Body of pancreas (tissue), 4 donors: ENCODE measurements at regions not wholly inside any gene's neighbourhood (a gene's known extent, or its start where the extent isn't known, plus 50 kb on each side); places are given as distances from the start of the nearest gene placed in this dataset.

Experiments used
- POLR2A ChIP-seq, 3 donors: fragments of 450-650 bp; IDR thresholded peaks; one replicate each; pipeline ENCODE4 v1.6.1; 2016; ENCODE audit warnings: antibody characterized with exemption in 3 of 3, mild to moderate bottlenecking in 2 of 3
- TF ChIP-seq, protein P1 (sequence below), 7 experiments: fragments of 450-650 bp in 4 of 7; fragments of 200-600 bp in 3 of 7; sonication (generic) in 3 of 7; IDR thresholded peaks; one replicate each; pipeline ENCODE4 v1.5.1; 2016 to 2019; ENCODE audit warnings: antibody characterized with exemption in 7 of 7

DNA sequence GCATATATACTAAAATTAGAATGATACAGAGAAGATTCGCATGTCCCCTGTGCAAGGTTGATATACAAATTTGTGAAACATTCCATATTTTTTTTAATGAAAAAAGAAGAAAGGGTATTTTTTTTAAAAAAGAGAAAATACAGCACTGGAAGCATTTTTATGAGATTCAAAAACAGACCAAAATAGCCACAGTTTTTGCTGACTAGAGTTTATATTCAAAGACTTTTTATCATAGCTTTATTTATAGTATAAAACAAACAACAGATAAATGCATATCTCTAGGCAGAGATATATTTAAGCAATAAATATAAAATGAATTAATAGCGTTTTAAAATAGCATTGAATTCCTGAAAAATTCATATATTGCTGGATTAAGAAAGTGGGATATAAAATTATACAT, 436.5 kb upstream of the ACVR2A start:
- TF ChIP-seq, protein P1, sequence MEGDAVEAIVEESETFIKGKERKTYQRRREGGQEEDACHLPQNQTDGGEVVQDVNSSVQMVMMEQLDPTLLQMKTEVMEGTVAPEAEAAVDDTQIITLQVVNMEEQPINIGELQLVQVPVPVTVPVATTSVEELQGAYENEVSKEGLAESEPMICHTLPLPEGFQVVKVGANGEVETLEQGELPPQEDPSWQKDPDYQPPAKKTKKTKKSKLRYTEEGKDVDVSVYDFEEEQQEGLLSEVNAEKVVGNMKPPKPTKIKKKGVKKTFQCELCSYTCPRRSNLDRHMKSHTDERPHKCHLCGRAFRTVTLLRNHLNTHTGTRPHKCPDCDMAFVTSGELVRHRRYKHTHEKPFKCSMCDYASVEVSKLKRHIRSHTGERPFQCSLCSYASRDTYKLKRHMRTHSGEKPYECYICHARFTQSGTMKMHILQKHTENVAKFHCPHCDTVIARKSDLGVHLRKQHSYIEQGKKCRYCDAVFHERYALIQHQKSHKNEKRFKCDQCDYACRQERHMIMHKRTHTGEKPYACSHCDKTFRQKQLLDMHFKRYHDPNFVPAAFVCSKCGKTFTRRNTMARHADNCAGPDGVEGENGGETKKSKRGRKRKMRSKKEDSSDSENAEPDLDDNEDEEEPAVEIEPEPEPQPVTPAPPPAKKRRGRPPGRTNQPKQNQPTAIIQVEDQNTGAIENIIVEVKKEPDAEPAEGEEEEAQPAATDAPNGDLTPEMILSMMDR (IDR thresholded peaks at IDR 0.05): no peak
- no peak for TF ChIP-seq POLR2A (IDR thresholded peaks at IDR 0.05)
